LNCAP (cell line): ENCODE measurements at regions not wholly inside any gene's neighbourhood (a gene's known extent, or its start where the extent isn't known, plus 50 kb on each side); places are given as distances from the start of the nearest gene placed in this dataset.

Source experiments
- CTCF ChIP-seq: fragments of 450-650 bp; IDR thresholded peaks from 2 replicates; pipeline ENCODE4 v1.5.1; 2017; ENCODE audit warnings: mild to moderate bottlenecking

- TF ChIP-seq CTCF: no peak
Measured at GRCh38 chr12:124167141-124167540, 127.8 kb upstream of the RFLNA start.

- TF ChIP-seq CTCF: no peak
Measured at GRCh38 chr12:124168016-124168786, 126.7 kb upstream of the RFLNA start.

GRCh38 chr12:124169577-124170284 is 125.2 kb upstream of the RFLNA start:
- no peak for TF ChIP-seq CTCF

GRCh38 chr12:124170760-124171159 is 124.1 kb upstream of the RFLNA start:
- TF ChIP-seq CTCF: no peak

- TF ChIP-seq CTCF: no peak
Measured at GRCh38 chr12:124171231-124171979, 123.5 kb upstream of the RFLNA start.

- TF ChIP-seq CTCF: no peak
Measured at GRCh38 chr12:124172636-124173035, 122.3 kb upstream of the RFLNA start.

GRCh38 chr12:124173692-124174091 is 121.2 kb upstream of the RFLNA start:
- TF ChIP-seq CTCF: no peak
